IMR-90 (cell line): ENCODE measurements at regions not wholly inside any gene's neighbourhood (a gene's known extent, or its start where the extent isn't known, plus 50 kb on each side); places are given as distances from the start of the nearest gene placed in this dataset.

Source experiments
- ATAC-seq: fragments of 200-7000 bp; cut with Tn5 transposase; 2 replicates; pipeline ENCODE4 v1.9.1; 2020; ENCODE audit warnings: low read depth, mild to moderate bottlenecking, moderate library complexity
- BruUV-seq: library from RNA; stranded (reverse); fragments of 400-500 nt; replicated peaks from 2 replicates; lab custom pipeline; 2021; lab: Mats Ljungman, UMichigan
- CTCF ChIA-PET: fragments of 300-600 bp; formaldehyde crosslinking; extraction: SDS; loops from one replicate; lab custom pipeline; 2021; ENCODE audit warnings: antibody characterized with exemption; lab: Yijun Ruan, JAX
- POLR2A ChIA-PET: fragments of 300-600 bp; sonication (Branson Sonifier 250); formaldehyde crosslinking; loops from one replicate; lab custom pipeline; 2022; ENCODE audit warnings: antibody characterized with exemption; ENCODE audit not compliant: unreplicated experiment; lab: Charles Lee
- DNase-seq: peaks from one replicate; pipeline ENCODE4 v3.0.0; 2013
- H2AFZ ChIP-seq: replicated peaks from 2 replicates; pipeline ENCODE3; 2013; ENCODE audit warnings: low read length, mild to moderate bottlenecking; ENCODE audit not compliant: poor library complexity
- H2AK5ac ChIP-seq: 2 replicates; pipeline ENCODE4 v1.6.1; 2013; ENCODE audit warnings: low read depth, low read length, inconsistent platforms
- H2AK9ac ChIP-seq: replicated peaks from 2 replicates; pipeline ENCODE3; 2013; ENCODE audit warnings: mild to moderate bottlenecking, low read depth, low read length, moderate library complexity; ENCODE audit not compliant: poor library complexity
- H2BK120ac ChIP-seq: 2 replicates; pipeline ENCODE4 v1.6.1; 2013; ENCODE audit warnings: low read depth, low read length, inconsistent platforms
- H2BK15ac ChIP-seq: 3 replicates; pipeline ENCODE4 v1.6.1; 2013; ENCODE audit warnings: low read depth, low read length, inconsistent platforms
- H2BK20ac ChIP-seq: 2 replicates; pipeline ENCODE4 v1.6.1; 2013; ENCODE audit warnings: low read depth, mild to moderate bottlenecking, inconsistent platforms, low read length, moderate library complexity
- H2BK5ac ChIP-seq: 2 replicates; pipeline ENCODE4 v1.6.1; 2013; ENCODE audit warnings: mild to moderate bottlenecking, low read depth, low read length, inconsistent platforms; ENCODE audit not compliant: poor library complexity, severe bottlenecking
- H3K14ac ChIP-seq: replicated peaks from 2 replicates; pipeline ENCODE4 v1.6.1; 2013; ENCODE audit warnings: low read depth, low read length, inconsistent platforms
- H3K18ac ChIP-seq: 2 replicates; pipeline ENCODE4 v1.6.1; 2013; ENCODE audit warnings: low read depth, low read length, control low read depth
- H3K23ac ChIP-seq: 2 replicates; pipeline ENCODE4 v1.6.1; 2013; ENCODE audit warnings: low read depth, low read length, inconsistent platforms
- H3K27ac ChIP-seq: 2 replicates; pipeline ENCODE4 v1.5.1; 2013; ENCODE audit warnings: mild to moderate bottlenecking, control low read depth, low read length; ENCODE audit not compliant: insufficient read depth
- H3K27me3 ChIP-seq: 2 replicates; pipeline ENCODE4 v1.6.1; 2013; ENCODE audit warnings: low read length; ENCODE audit not compliant: control insufficient read depth, insufficient read depth
- H3K36me3 ChIP-seq: 2 replicates; pipeline ENCODE4 v1.6.1; 2013; ENCODE audit warnings: low read length, mixed read lengths; ENCODE audit not compliant: control insufficient read depth, insufficient read depth
- H3K4ac ChIP-seq: 2 replicates; pipeline ENCODE4 v1.6.1; 2013; ENCODE audit warnings: low read depth, low read length, inconsistent platforms
- H3K4me1 ChIP-seq: 2 replicates; pipeline ENCODE4 v1.6.1; 2013; ENCODE audit warnings: low read length, mixed read lengths; ENCODE audit not compliant: control insufficient read depth, insufficient read depth
- H3K4me2 ChIP-seq: 2 replicates; pipeline ENCODE4 v1.6.1; 2013; ENCODE audit warnings: low read depth, mild to moderate bottlenecking, control low read depth, low read length, moderate library complexity
- H3K4me3 ChIP-seq: 2 replicates; pipeline ENCODE4 v1.5.1; 2013; ENCODE audit warnings: low read depth, mild to moderate bottlenecking, control low read depth, low read length, moderate library complexity; ENCODE audit not compliant: insufficient read depth
- H3K56ac ChIP-seq: 2 replicates; pipeline ENCODE4 v1.6.1; 2013; ENCODE audit warnings: low read length, inconsistent platforms; ENCODE audit not compliant: insufficient read depth; ENCODE audit errors: extremely low read depth
- H3K79me1 ChIP-seq, 2 experiments: 2 replicates each; pipeline ENCODE4 v1.6.1; 2013; ENCODE audit warnings: low read length in 2 of 2, inconsistent platforms in 1 of 2, low read depth in 1 of 2
- H3K9ac ChIP-seq: 2 replicates; pipeline ENCODE4 v1.6.1; 2013; ENCODE audit warnings: low read depth, low read length, control low read depth
- H3K9me1 ChIP-seq: 2 replicates; pipeline ENCODE4 v1.6.1; 2013; ENCODE audit warnings: low read length, inconsistent platforms; ENCODE audit not compliant: insufficient read depth
- H3K9me3 ChIP-seq: 2 replicates; pipeline ENCODE4 v1.6.1; 2013; ENCODE audit warnings: low read length; ENCODE audit not compliant: control insufficient read depth, insufficient read depth
- H4K20me1 ChIP-seq: 2 replicates; pipeline ENCODE4 v1.6.1; 2013; ENCODE audit warnings: low read length, inconsistent platforms; ENCODE audit not compliant: insufficient read depth
- H4K5ac ChIP-seq: 2 replicates; pipeline ENCODE4 v1.6.1; 2013; ENCODE audit warnings: mild to moderate bottlenecking, low read depth, low read length, control low read depth
- H4K8ac ChIP-seq, 2 experiments: 2 replicates each; pipeline ENCODE4 v1.6.1; 2013; ENCODE audit warnings: low read depth in 2 of 2, low read length in 2 of 2, control low read depth in 1 of 2, inconsistent platforms in 1 of 2
- H4K91ac ChIP-seq: 2 replicates; pipeline ENCODE4 v1.6.1; 2013; ENCODE audit warnings: low read depth, low read length, inconsistent platforms; ENCODE audit not compliant: insufficient read depth
- CHD1 ChIP-seq: IDR thresholded peaks from 2 replicates; pipeline ENCODE4 v1.6.1; 2012; ENCODE audit warnings: low read depth, low read length, improper control_type of control experiment
- MAZ ChIP-seq: IDR thresholded peaks from 2 replicates; pipeline ENCODE4 v1.6.1; 2012; ENCODE audit warnings: low read depth, mild to moderate bottlenecking, low read length, improper control_type of control experiment, moderate library complexity, borderline replicate concordance
- POLR2A ChIP-seq: IDR thresholded peaks from 2 replicates; pipeline ENCODE4 v1.6.1; 2012; ENCODE audit warnings: mild to moderate bottlenecking, low read depth, low read length
- SMC3 ChIP-seq: fragments of 150-350 bp; IDR thresholded peaks from 2 replicates; pipeline ENCODE4 v1.6.1; 2016; ENCODE audit warnings: low read depth, mild to moderate bottlenecking, antibody characterized with exemption, low read length, moderate library complexity
- WGBS, 2 experiments: methylation state at CpG; one replicate each; pipeline versions ENCODE4 v1.1.5 to v1.1.7; 2013; ENCODE audit warnings: missing lambda C conversion rate in 2 of 2; ENCODE audit not compliant: insufficient read length in 1 of 2; ENCODE audit errors: extremely low coverage in 2 of 2; 5-methylcytosine and 5-hydroxymethylcytosine counted together
- dilution Hi-C: fragments of 300-500 bp; cut with HindIII; formaldehyde crosslinking; loops from one replicate; pipeline ENCODE4 v1.14.3; 2018; ENCODE audit warnings: low sequenced_read_pairs; ENCODE audit not compliant: unreplicated experiment
- in situ Hi-C: fragments of 300-500 bp; cut with MboI; formaldehyde crosslinking; loops from 3 replicates; pipeline ENCODE4 v1.14.3; 2019; ENCODE audit warnings: low sequenced_read_pairs, inconsistent platforms, mixed read lengths
- intact Hi-C: fragments of 100-400 bp; cut with micrococcal nuclease; formaldehyde crosslinking; loops from 2 replicates; pipeline ENCODE4 v1.10.0; 2022

- no peak for DNase-seq
- Histone ChIP-seq H3K4me1 (no peaks in the 10 kb centered on the region), H2AK9ac (no peak overlapping the region), H3K27ac (no peak overlapping the region), H3K9ac (no peak overlapping the region), H3K36me3 (no peaks in the 10 kb centered on the region), H2BK5ac (no peak overlapping the region), H2AK5ac (no peak overlapping the region), H4K91ac (no peak overlapping the region), H4K5ac (no peak overlapping the region), H3K14ac (no peak overlapping the region), H3K27me3 (no peaks in the 10 kb centered on the region), H3K23ac (no peak overlapping the region), H4K20me1 (no peaks in the 10 kb centered on the region), H2BK120ac (no peak overlapping the region), H2BK15ac (no peak overlapping the region), H3K4ac (no peak overlapping the region), H3K18ac (no peak overlapping the region), H3K4me3 (no peak overlapping the region), H3K4me2 (no peak overlapping the region), H2BK20ac (no peak overlapping the region), H3K9me1 (no peaks in the 10 kb centered on the region), H4K8ac (no peak overlapping the region), H3K56ac (no peak overlapping the region), H3K79me1 (no peaks in the 10 kb centered on the region), H2AFZ (no peak overlapping the region), H3K9me3 (no peaks in the 10 kb centered on the region)
- TF ChIP-seq MAZ (no peak), SMC3 (no peak), POLR2A (no peak), CHD1 (no peak)
- dilution Hi-C loops (no loop called here), in situ Hi-C loops (no loop called here), intact Hi-C loops (no loop called here)
- ChIA-PET CTCF (no interaction called here), POLR2A (no interaction called here)
- no CpG with 5 or more reads among the region's 2 CpGs for WGBS, 2 experiments
- ATAC-seq: no peak
- no TSS peak for BruUV-seq
Measured at GRCh38 chr6:97645757-97646156, 362.7 kb upstream of the MMS22L start.
